ENCODE measurements at regions not wholly inside any gene's neighbourhood (a gene's known extent, or its start where the extent isn't known, plus 50 kb on each side); places are given as distances from the start of the nearest gene placed in this dataset.

- no TSS peak for BruUV-seq (replicated peaks)
- no peak for FAIRE-seq
Measured at GRCh38 chr5:60263346-60263745, 369.8 kb upstream of the PDE4D start.

DNA sequence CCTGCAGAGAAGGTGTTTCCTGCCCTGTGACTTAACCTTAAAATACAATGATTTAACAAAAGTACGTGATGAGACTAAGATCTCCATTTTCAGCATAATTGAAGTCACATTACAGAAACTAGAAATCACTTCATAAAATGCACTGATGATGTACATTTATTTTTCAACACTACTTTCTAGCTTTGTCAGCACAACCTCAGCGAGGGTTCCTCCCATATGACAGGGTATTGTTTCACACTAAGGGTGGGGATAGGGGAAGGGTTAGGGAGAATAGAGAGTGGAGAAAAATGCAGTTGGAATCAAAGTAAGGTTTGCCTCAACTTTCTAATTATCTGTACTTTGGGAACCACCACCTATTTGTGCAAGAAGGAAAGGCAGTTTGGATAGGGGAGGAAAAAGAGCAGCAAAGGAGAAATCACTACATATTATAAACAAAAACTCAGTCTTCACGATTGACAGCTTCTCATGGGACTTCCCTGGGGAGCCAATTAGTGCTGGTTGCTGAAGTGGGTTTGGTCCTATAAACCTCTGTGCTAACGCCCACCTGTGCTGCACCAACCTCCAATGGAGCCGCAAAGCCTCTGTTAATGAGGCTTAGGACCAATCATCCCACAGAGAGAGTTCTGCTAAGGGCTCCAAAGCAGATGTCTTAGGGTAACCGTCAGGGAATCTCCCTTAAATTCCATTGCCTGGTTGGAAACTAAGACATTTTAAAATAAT lies 369.2 kb upstream of the PDE4D start:
- 74% methylated on average over 5 of the region's 6 CpGs for WGBS (ENCODE audit: low lambda C conversion rate)
- no TSS peak for BruUV-seq (replicated peaks)
- Histone ChIP-seq H3K4me1 (ENCODE audit: insufficient read depth, low read length) (peaks cover 8% of the 10 kb centered on the region), H3K27ac (ENCODE audit: extremely low read length, insufficient read depth, low read length) (no peak overlapping the region), H3K4me2 (ENCODE audit: low read depth, low read length) (no peak overlapping the region), H3K4me3 (replicated peaks in 1 of 3; ENCODE audit: insufficient read depth in 1 of 3, low read depth in 2 of 3, low read length in 3 of 3) (no peak overlapping the region), H3K79me2 (ENCODE audit: insufficient read depth, low read length) (no peaks in the 10 kb centered on the region), H3K36me3 (replicated peaks in 1 of 2; ENCODE audit: control insufficient read depth in 1 of 2, insufficient read depth in 2 of 2, low read length in 2 of 2) (no peaks in the 10 kb centered on the region), H2AFZ (ENCODE audit: low read length) (no peak overlapping the region), H4K20me1 (ENCODE audit: insufficient read depth, low read length) (no peaks in the 10 kb centered on the region), H3K9ac (ENCODE audit: insufficient read depth, low read depth, low read length) (no peak overlapping the region), H3K27me3 (ENCODE audit: control insufficient read depth in 1 of 2, insufficient read depth in 2 of 2, low read length in 2 of 2) (no peaks in the 10 kb centered on the region), H3K9me3 (ENCODE audit: low read length) (no peaks in the 10 kb centered on the region)
- CTCF ChIA-PET (ENCODE audit: low intra/inter-chr PET ratio, low total read pairs): no interaction called here
- intact Hi-C loops (cut with micrococcal nuclease; ENCODE audit: unreplicated experiment): no loop called here
- no peak for TF ChIP-seq SRSF1 (optimal IDR thresholded peaks at IDR 0.05; ENCODE audit: low read depth, low read length)
- TF ChIP-seq MAFK (conservative IDR thresholded peaks at IDR 0.05 in 1 of 2, IDR thresholded peaks at IDR 0.05 in 1 of 2; ENCODE audit: low read length in 2 of 2): peak in 1 of 2 experiments; percentile 18; a peak in 1 of 4 replicates
- ATAC-seq (no peak), DNase-seq (ENCODE audit: low spot score) (no peak), FAIRE-seq (no peak)
- in situ Hi-C loops (cut with HindIII; ENCODE audit: extremely low pct_ligation_motif_present, low pct_unique_long_range_greater_than_20kb): loop anchor here (25.0 kb wide), 1 partner anchor 875 kb away; no protein-coding TSS in a partner anchor
- POLR2A ChIA-PET: no interaction called here

More at GRCh38 chr5:60263346-60263745, 369.8 kb upstream of the PDE4D start:
- Histone ChIP-seq H3K4me1 (ENCODE audit: insufficient read depth, low read length) (peaks cover 2% of the 10 kb centered on the region), H3K4me2 (ENCODE audit: low read depth, low read length) (no peak overlapping the region), H3K4me3 (replicated peaks in 1 of 3; ENCODE audit: insufficient read depth in 1 of 3, low read depth in 2 of 3, low read length in 3 of 3) (no peak overlapping the region), H4K20me1 (ENCODE audit: insufficient read depth, low read length) (no peaks in the 10 kb centered on the region), H3K27me3 (ENCODE audit: control insufficient read depth in 1 of 2, insufficient read depth in 2 of 2, low read length in 2 of 2) (no peaks in the 10 kb centered on the region), H3K9me3 (ENCODE audit: low read length) (no peaks in the 10 kb centered on the region), H3K36me3 (replicated peaks in 1 of 2; ENCODE audit: control insufficient read depth in 1 of 2, insufficient read depth in 2 of 2, low read length in 2 of 2) (no peaks in the 10 kb centered on the region), H3K79me2 (ENCODE audit: insufficient read depth, low read length) (no peaks in the 10 kb centered on the region), H3K27ac (ENCODE audit: extremely low read length, insufficient read depth, low read length) (no peak overlapping the region), H2AFZ (ENCODE audit: low read length) (no peak overlapping the region), H3K9ac (ENCODE audit: insufficient read depth, low read depth, low read length) (no peak overlapping the region)
- ChIA-PET CTCF (ENCODE audit: low intra/inter-chr PET ratio, low total read pairs) (no interaction called here), POLR2A (no interaction called here)
- ATAC-seq (no peak), DNase-seq (ENCODE audit: low spot score) (no peak)
- intact Hi-C loops (cut with micrococcal nuclease; ENCODE audit: unreplicated experiment) (no loop called here), in situ Hi-C loops (cut with HindIII; ENCODE audit: extremely low pct_ligation_motif_present, low pct_unique_long_range_greater_than_20kb) (loop anchor here (25.0 kb wide), 1 partner anchor 876 kb away; no protein-coding TSS in a partner anchor)
- 83% methylated on average over 5 of the region's 5 CpGs for WGBS (ENCODE audit: low lambda C conversion rate)
- TF ChIP-seq NFATC3 (CRISPR knock-in tag; IDR thresholded peaks at IDR 0.05) (no peak), KMT2A (CRISPR knock-in tag; IDR thresholded peaks at IDR 0.05) (no peak)
- TF ChIP-seq, protein P1, sequence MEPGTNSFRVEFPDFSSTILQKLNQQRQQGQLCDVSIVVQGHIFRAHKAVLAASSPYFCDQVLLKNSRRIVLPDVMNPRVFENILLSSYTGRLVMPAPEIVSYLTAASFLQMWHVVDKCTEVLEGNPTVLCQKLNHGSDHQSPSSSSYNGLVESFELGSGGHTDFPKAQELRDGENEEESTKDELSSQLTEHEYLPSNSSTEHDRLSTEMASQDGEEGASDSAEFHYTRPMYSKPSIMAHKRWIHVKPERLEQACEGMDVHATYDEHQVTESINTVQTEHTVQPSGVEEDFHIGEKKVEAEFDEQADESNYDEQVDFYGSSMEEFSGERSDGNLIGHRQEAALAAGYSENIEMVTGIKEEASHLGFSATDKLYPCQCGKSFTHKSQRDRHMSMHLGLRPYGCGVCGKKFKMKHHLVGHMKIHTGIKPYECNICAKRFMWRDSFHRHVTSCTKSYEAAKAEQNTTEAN (CRISPR knock-in tag; conservative IDR thresholded peaks at IDR 0.05): no peak
